ENCODE measurements at regions not wholly inside any gene's neighbourhood (a gene's known extent, or its start where the extent isn't known, plus 50 kb on each side); places are given as distances from the start of the nearest gene placed in this dataset.

DNA sequence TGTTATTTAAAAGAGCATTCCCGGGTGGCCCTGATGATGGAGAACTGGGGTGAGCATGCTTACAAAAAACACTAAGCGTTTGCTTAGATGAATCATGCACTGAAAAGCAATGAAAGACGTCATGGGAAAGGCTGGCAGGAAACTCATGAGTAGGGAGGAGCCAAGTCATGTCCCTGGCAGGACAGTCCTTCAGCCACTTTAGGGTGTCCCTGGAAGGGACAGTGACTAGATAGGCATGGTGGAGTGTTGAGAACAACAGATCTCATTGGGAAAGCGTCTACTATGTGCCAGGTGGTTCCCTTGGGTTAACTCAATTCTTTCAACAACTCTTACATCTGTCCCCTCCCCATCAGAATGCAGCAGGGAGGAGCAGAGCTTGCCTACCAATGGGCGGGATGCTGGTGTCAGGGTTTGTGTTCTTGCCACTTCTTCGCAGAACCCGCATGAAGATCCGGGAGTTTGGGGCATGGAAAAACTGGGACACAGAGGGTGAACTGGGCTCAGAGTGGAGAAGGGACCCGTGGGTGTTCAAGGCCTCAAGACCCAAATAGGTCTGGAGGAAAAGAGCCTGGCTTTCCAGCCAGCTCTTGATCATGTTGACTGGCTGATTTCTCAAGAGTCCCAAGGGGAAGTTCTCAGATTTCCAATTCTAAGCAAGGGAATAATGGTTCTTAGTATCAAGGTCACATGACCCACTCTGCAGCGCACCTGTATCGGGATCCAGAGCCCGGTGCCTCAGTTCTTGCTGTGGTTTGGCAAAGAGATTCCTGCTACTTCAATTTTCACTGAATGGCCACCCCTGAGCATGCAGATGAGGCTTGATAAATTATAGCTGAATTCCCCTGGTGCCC is 653.9 kb upstream of the TBX3 start:
- TF ChIP-seq ZFP3 (CRISPR knock-in tag; IDR thresholded peaks at IDR 0.05) (no peak), ZNF8 (CRISPR knock-in tag; IDR thresholded peaks at IDR 0.05) (no peak), SNAI2 (CRISPR knock-in tag; IDR thresholded peaks at IDR 0.05) (no peak), ESRRG (CRISPR knock-in tag; IDR thresholded peaks at IDR 0.05) (no peak), OSR1 (CRISPR knock-in tag; IDR thresholded peaks at IDR 0.05) (no peak), ZNF565 (CRISPR knock-in tag; conservative IDR thresholded peaks at IDR 0.05; ENCODE audit: low read depth) (no peak), CSDC2 (CRISPR knock-in tag; IDR thresholded peaks at IDR 0.05) (no peak)
- TF ChIP-seq, protein P1, sequence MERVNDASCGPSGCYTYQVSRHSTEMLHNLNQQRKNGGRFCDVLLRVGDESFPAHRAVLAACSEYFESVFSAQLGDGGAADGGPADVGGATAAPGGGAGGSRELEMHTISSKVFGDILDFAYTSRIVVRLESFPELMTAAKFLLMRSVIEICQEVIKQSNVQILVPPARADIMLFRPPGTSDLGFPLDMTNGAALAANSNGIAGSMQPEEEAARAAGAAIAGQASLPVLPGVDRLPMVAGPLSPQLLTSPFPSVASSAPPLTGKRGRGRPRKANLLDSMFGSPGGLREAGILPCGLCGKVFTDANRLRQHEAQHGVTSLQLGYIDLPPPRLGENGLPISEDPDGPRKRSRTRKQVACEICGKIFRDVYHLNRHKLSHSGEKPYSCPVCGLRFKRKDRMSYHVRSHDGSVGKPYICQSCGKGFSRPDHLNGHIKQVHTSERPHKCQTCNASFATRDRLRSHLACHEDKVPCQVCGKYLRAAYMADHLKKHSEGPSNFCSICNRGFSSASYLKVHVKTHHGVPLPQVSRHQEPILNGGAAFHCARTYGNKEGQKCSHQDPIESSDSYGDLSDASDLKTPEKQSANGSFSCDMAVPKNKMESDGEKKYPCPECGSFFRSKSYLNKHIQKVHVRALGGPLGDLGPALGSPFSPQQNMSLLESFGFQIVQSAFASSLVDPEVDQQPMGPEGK (CRISPR knock-in tag; IDR thresholded peaks at IDR 0.05; ENCODE audit: borderline replicate concordance), result no peak
